NK-92 treated with Interleukin-12 subunit alpha and Interleukin-12 subunit beta, amount 100 ng/mL, for 24 hours (cell line): ENCODE measurements at regions not wholly inside any gene's neighbourhood (a gene's known extent, or its start where the extent isn't known, plus 50 kb on each side); places are given as distances from the start of the nearest gene placed in this dataset.

ENCODE experiments used
- DNase-seq: peaks from one replicate; lab custom pipeline; 2025; lab: John Stamatoyannopoulos, UW

GRCh38 chrX:39559229-39559628 lies 538.5 kb downstream of the BCOR start:
- no peak for DNase-seq

GRCh38 chrX:39560271-39560670 lies 537.5 kb downstream of the BCOR start:
- no peak for DNase-seq

- DNase-seq = no peak
Observed at GRCh38 chrX:39563178-39563577, 534.6 kb downstream of the BCOR start.

GRCh38 chrX:39564751-39565150 lies 533.0 kb downstream of the BCOR start:
- DNase-seq = no peak

- DNase-seq = no peak
Observed at GRCh38 chrX:39574178-39574577, 523.6 kb downstream of the BCOR start.

GRCh38 chrX:39576041-39576872 lies 521.5 kb downstream of the BCOR start:
- DNase-seq = no peak

GRCh38 chrX:39577206-39577984 lies 520.4 kb downstream of the BCOR start:
- no peak for DNase-seq

GRCh38 chrX:39577985-39578869 lies 519.5 kb downstream of the BCOR start:
- DNase-seq = no peak

- no peak for DNase-seq
Observed at GRCh38 chrX:39580043-39580442, 517.7 kb downstream of the BCOR start.

- DNase-seq = no peak
Observed at GRCh38 chrX:39581411-39581810, 516.3 kb downstream of the BCOR start.

- no peak for DNase-seq
Observed at GRCh38 chrX:39582091-39582490, 515.7 kb downstream of the BCOR start.

GRCh38 chrX:39582976-39583375 lies 514.8 kb downstream of the BCOR start:
- DNase-seq = no peak

- DNase-seq = no peak
Observed at GRCh38 chrX:39585808-39586207, 511.9 kb downstream of the BCOR start.

- DNase-seq = no peak
Observed at GRCh38 chrX:39586359-39586758, 511.4 kb downstream of the BCOR start.

- DNase-seq = no peak
Observed at GRCh38 chrX:39591099-39591498, 506.7 kb downstream of the BCOR start.

- no peak for DNase-seq
Observed at GRCh38 chrX:39592776-39593175, 505.0 kb downstream of the BCOR start.

- DNase-seq = no peak
Observed at GRCh38 chrX:39595977-39596376, 501.8 kb downstream of the BCOR start.

GRCh38 chrX:39596437-39596836 lies 501.3 kb downstream of the BCOR start:
- DNase-seq = no peak

- DNase-seq = no peak
Observed at GRCh38 chrX:39599339-39599738, 498.4 kb downstream of the BCOR start.

- no peak for DNase-seq
Observed at GRCh38 chrX:39600222-39600621, 497.5 kb downstream of the BCOR start.

GRCh38 chrX:39601231-39602177 lies 496.3 kb downstream of the BCOR start:
- no peak for DNase-seq
